GM18519 (cell line): ENCODE measurements at regions not wholly inside any gene's neighbourhood (a gene's known extent, or its start where the extent isn't known, plus 50 kb on each side); places are given as distances from the start of the nearest gene placed in this dataset.

Experiments used
- ATAC-seq: cut with Tn5 transposase; IDR thresholded peaks from one replicate; pipeline ENCODE4 v1.9.1; 2021; ENCODE audit warnings: mild to moderate bottlenecking, moderate library complexity; ENCODE audit not compliant: unreplicated experiment, low FRiP score

- no peak for ATAC-seq
Measured at GRCh38 chr7:137172105-137172590, 171.4 kb downstream of the PTN start.

GRCh38 chr7:137169282-137169698, 174.2 kb downstream of the PTN start:
- no peak for ATAC-seq

- ATAC-seq = no peak
Measured at GRCh38 chr7:137167609-137168008, 175.9 kb downstream of the PTN start.

DNA sequence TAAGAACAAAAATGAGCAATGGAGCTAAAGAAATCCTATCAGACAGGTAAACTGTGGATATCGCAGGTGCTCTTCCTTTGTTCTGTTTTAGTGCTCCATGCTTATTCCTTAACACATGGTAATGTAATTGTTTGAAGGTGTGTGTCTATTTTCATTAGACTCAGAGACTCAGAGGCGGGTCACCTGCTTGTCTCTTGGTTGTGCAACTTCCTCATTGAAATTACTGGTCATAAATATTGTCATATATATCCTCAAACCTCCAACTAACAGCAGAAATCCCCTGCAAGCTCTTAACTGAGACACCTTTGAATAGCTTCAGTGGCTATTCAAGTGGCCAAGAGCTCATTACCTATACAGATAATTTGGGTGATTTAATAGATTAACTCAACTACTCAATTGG, 177.2 kb downstream of the PTN start:
- ATAC-seq = no peak

GRCh38 chr7:137165786-137166185, 177.7 kb downstream of the PTN start:
- no peak for ATAC-seq

- no peak for ATAC-seq
Measured at GRCh38 chr7:137165241-137165640, 178.3 kb downstream of the PTN start.

- no peak for ATAC-seq
Measured at GRCh38 chr7:137164251-137164650, 179.3 kb downstream of the PTN start.

- no peak for ATAC-seq
Measured at GRCh38 chr7:137160236-137160635, 183.3 kb downstream of the PTN start.

DNA sequence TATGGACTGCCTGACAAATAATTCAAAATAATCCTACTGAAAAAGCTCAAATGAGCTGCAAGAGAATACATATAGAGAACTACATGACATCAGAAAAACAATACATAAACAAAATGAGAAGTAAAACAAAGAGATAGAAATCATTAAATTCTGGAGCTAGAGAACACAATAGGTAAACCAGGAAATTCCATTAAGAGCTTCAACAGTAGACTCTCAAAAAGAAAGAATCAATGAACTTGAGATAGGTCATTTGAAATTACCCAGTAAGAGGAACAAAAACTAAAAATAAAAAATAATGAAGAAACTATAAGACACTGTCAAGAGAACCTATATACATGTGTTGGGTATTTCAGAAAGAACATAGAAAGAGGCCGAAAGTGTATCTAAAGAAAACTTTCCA, 186.3 kb downstream of the PTN start:
- ATAC-seq = no peak

DNA sequence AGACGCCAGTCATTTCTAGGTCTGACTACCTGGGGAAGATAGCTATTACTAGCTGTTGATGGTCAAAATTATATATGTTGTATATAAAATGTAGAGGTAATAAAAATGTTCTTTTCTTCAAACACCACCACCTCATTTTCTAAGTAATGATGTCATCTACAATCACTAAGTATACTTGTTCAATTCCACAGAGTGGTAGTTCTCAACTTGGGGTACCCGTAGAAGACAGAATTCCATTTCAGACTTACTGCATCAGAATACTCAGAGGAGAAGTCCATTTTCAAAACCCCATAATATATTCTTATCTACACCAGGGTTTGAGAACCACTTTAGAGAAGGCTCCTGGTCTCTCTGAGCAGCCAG, 191.9 kb downstream of the PTN start:
- no peak for ATAC-seq

- ATAC-seq = no peak
Measured at GRCh38 chr7:137151041-137151689, 192.4 kb downstream of the PTN start.

GRCh38 chr7:137147338-137147720, 196.2 kb downstream of the PTN start:
- no peak for ATAC-seq

DNA sequence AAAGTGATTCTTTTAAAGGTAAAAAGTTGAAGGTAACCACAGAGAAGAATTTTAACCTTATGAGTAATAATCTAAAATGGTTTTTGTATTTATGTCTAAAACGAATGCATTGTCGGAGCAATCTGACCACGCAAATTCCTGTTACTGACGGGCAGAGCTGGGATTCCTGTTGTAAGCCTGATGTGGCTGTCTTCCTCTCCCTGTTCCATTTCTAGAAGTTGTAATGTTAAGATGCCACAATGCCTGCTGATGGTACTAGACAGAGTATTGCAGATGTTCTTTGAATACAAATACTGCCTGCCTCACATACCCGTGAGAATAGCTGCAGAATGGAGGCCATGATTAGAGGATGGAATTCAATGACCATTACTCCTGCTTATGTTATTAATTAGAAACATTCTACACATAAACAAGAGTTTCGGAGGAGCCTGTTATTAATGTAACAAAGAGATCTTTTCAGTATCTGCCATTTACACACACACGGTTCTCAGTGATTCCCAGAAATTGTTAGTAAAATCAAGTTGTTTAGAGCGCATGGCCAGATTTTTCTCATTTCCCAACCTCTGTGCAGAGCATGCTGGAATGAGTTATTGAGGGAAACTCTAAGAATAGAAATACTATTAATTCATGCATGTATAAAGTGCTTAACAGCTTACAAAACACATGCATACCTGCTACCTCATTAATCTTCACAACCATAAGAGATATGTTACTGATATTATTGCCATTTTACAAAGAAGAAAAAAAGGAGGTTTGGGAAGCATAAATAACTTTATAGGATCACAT, 196.8 kb downstream of the PTN start:
- no peak for ATAC-seq

DNA sequence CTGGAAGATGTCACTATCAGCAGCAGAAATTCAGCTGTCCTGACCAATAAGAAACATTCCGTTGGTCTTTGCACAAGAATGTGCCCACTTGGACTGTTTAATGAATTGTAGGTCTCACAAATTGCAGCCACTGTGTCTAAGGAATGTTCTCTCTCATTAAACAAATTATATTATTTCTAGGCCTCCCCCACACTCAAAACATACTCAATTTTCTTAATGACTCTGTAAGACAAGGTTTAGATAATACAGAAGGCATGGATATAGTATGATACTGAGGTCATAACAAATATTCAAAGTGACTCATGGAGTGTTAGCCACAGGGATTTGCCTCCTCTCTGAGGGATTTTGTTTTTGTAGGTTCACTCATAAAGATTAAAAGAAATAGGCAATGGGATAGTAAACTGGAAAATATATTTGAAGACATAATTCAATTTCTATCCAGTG, 197.5 kb downstream of the PTN start:
- ATAC-seq = no peak

DNA sequence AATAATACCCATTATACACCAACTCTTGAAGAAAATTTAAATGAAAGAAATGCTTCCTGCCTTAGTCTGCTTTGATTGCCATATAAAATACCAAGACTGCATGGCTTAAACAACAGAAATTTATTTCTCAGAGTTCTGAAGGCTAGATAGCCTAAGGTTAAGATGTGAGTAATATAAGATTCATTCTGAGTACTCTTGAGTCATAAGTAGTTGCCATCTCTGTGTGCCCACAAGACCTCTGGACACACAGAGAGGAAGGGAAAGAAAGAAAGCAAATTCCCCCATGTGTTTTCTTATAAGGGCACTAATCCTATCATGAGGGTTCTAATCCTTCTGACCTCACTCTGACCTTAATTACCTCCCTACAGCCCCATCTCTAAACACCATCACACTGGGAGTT, 201.2 kb downstream of the PTN start:
- no peak for ATAC-seq

DNA sequence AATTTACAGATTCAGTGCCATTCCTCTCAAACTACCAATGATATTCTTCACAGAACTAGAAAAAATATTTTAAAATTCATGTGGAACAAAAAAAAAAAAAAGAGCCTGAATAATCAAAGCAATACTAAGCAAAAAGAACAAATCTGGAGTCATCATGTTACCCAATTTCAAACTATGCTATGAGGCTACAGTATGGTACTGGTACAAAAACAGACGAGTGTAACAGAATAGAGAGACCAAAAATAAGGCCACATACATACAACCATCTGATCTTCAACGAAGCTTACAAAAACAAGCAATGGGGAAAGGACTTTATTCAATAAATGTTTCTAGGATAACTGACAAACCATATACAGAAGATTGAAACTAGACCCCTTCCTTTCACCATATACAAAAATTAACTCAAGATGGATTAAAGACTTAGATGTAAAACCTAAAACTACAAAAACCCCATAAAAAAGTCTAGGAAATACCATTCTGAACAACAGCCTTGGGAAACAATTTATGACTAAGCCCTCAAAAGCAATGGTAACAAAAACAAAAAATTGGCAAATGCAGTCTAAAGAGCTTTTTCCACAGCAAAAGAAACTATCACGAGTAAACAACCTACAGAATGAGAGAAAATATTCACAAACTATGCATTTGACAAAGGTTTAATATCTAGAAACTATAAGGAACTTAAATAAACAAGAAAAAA, 207.7 kb downstream of the PTN start:
- no peak for ATAC-seq

DNA sequence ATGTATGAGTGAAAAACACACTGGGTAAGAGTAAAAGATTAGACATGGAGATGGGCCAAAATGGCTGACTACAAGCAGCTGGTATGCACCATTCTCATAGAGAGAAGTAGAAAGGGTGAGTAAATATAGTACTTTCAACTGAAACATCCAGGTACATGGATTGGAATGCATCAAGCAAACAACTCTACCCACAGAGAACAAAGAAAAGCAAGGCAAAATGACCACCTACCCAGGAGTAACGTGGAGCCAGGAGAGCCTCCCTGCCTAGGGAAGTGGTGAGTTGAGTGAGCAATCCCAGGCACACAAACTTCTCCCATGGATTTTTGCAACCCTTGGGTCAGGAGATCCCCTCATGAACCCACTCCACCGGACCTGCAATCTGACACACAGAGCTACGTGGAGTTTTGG, 212.8 kb downstream of the PTN start:
- ATAC-seq = no peak

GRCh38 chr7:137129025-137129424, 214.5 kb downstream of the PTN start:
- ATAC-seq = no peak

- no peak for ATAC-seq
Measured at GRCh38 chr7:137127806-137128205, 215.7 kb downstream of the PTN start.

- no peak for ATAC-seq
Measured at GRCh38 chr7:137127058-137127457, 216.5 kb downstream of the PTN start.

DNA sequence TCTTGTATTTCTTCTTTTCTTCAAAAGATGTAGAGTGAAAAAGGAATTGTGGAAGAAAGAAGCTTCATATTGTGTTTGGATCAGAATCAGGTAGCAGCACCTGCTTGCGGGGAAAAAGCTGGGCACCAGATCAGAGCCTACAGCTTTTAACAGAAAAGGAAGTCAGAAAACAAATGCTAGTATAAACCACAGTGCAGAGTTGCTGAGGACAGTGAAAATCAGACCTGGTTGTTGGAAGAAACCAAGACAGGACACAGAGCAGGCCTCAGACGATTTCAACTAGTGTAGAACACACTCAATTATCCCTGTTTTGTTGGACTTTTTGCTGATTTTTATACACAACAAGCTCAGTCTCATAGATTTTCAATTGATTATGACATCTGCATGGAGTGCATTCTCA, 221.4 kb downstream of the PTN start:
- ATAC-seq = no peak
